Mesothelial cell of epicardium (in vitro differentiated cells): ENCODE measurements at regions not wholly inside any gene's neighbourhood (a gene's known extent, or its start where the extent isn't known, plus 50 kb on each side); places are given as distances from the start of the nearest gene placed in this dataset.

ENCODE experiments used
- DNase-seq, 2 experiments: peaks; one replicate each; pipeline ENCODE4 v3.0.0; 2021; ENCODE audit warnings: low spot score in 2 of 2; ENCODE audit not compliant: unreplicated experiment in 2 of 2
- H3K27ac Mint-ChIP-seq: 2 replicates; pipeline ENCODE4 v1.8.0; 2021; ENCODE audit warnings: mixed read lengths
- H3K27me3 Mint-ChIP-seq: 2 replicates; pipeline ENCODE4 v1.8.0; 2021; ENCODE audit warnings: low read depth, mixed read lengths
- H3K36me3 Mint-ChIP-seq: 2 replicates; pipeline ENCODE4 v1.8.0; 2021; ENCODE audit warnings: mixed read lengths
- H3K4me1 Mint-ChIP-seq: 2 replicates; pipeline ENCODE4 v1.8.0; 2021; ENCODE audit warnings: mixed read lengths
- H3K4me3 Mint-ChIP-seq: 2 replicates; pipeline ENCODE4 v1.8.0; 2021; ENCODE audit warnings: mild to moderate bottlenecking, moderate library complexity, mixed read lengths
- H3K9me3 Mint-ChIP-seq: 2 replicates; pipeline ENCODE4 v1.8.0; 2021; ENCODE audit warnings: mixed read lengths
- TF ChIP-seq, protein P1 (sequence below): fragments of 200-600 bp; sonication (generic); IDR thresholded peaks from one replicate; pipeline ENCODE4 v1.5.0; 2021; ENCODE audit warnings: antibody characterized with exemption; ENCODE audit not compliant: unreplicated experiment

DNA sequence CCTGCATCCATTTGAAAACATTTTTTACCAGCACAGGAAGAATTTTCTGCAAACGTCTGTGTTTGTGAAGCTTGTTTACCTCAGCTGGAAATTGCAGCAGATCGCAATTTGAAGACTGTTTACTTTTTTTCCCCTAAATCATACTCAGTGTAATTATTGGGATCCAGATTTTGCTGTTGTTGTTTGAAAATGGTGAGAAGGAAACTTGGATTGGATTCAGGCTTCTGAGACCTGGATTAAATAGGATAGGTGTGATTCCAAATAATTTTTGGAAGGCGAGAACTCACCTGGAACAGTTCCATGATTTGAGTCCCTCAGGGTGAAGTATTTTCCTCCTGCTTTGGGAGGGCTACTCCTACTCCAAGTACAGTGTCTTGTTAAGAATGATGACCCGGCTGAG lies 279.8 kb downstream of the STIM2 start:
- Mint-ChIP-seq H3K27ac (no peak overlapping the region), H3K36me3 (no peaks in the 10 kb centered on the region), H3K27me3 (no peaks in the 10 kb centered on the region)

DNA sequence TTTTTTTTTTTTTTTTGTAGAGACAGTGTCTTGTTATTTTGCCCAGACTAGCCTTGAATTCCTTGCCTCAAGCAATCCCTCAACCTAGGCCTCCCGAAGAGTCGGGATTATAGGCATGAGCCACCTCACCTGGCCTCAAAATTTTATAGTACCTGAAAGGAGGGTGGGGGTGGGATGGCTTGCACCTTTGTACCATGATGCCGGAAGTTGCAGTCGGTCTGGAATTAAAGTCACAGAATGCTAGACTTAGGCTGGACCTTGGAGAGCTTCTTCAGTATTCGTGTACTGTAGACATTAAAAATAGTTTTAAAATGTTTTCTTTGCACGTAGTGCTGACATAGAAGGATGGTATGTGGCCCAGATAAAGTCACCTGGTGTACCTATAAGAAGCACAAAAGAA lies 280.9 kb downstream of the STIM2 start:
- Mint-ChIP-seq H3K36me3 (no peaks in the 10 kb centered on the region), H3K4me3 (no peak overlapping the region), H3K4me1 (no peaks in the 10 kb centered on the region), H3K9me3 (peaks cover 18% of the 10 kb centered on the region), H3K27me3 (no peaks in the 10 kb centered on the region), H3K27ac (no peak overlapping the region)
- TF ChIP-seq, protein P1, sequence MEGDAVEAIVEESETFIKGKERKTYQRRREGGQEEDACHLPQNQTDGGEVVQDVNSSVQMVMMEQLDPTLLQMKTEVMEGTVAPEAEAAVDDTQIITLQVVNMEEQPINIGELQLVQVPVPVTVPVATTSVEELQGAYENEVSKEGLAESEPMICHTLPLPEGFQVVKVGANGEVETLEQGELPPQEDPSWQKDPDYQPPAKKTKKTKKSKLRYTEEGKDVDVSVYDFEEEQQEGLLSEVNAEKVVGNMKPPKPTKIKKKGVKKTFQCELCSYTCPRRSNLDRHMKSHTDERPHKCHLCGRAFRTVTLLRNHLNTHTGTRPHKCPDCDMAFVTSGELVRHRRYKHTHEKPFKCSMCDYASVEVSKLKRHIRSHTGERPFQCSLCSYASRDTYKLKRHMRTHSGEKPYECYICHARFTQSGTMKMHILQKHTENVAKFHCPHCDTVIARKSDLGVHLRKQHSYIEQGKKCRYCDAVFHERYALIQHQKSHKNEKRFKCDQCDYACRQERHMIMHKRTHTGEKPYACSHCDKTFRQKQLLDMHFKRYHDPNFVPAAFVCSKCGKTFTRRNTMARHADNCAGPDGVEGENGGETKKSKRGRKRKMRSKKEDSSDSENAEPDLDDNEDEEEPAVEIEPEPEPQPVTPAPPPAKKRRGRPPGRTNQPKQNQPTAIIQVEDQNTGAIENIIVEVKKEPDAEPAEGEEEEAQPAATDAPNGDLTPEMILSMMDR = no peak
- no peak for DNase-seq

More for the DNA sequence above, 279.8 kb downstream of the STIM2 start:
- Mint-ChIP-seq H3K4me3 (no peak overlapping the region), H3K4me1 (no peaks in the 10 kb centered on the region), H3K9me3 (peaks cover 28% of the 10 kb centered on the region)
- TF ChIP-seq, protein P1 = no peak
- DNase-seq = no peak

DNA sequence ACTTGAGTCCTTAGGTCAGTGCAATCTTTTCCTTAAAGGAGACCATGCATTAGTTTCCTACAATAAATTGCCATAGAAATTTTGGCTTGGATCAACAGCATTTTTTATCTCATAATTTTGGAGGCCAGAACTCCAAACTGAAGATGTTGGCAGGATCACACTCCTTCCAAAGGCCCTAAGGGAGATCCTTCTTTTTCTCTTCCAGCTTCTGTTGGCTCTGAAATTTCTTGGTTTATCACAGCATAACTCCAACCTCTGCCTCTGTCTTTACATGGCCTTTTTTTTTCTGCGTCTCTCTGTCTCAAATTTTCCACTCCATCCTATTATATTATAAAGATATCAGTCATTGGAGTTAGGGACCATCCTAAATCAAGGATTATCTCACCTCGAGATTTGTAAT lies 282.2 kb downstream of the STIM2 start:
- Mint-ChIP-seq H3K27ac (no peak overlapping the region), H3K4me1 (no peaks in the 10 kb centered on the region), H3K4me3 (no peak overlapping the region), H3K27me3 (no peaks in the 10 kb centered on the region), H3K9me3 (peaks cover 20% of the 10 kb centered on the region), H3K36me3 (no peaks in the 10 kb centered on the region)
- TF ChIP-seq, protein P1 = no peak
- DNase-seq = no peak

DNA sequence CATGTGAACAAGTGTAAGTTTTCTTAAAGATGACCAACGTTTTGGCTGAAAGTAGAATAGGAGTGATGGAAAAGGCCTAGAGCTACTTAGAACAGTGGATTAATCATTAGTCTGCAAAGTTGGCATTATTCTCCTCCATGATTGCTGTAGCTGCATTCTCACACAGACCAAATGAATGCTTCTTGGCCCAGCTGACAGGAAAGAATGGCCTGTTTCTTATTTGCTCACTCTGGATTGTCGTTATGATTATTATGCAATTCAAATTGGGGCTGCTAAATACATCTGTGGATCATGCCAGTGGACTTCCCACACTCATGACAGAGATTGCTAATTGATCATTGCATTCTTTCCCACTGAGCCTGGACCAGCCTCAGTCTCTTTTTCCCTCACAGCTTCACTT lies 285.0 kb downstream of the STIM2 start:
- no peaks in the 10 kb centered on the region for H3K4me1 Mint-ChIP-seq
- no peaks in the 10 kb centered on the region for H3K36me3 Mint-ChIP-seq
- TF ChIP-seq, protein P1 = no peak
- no peaks in the 10 kb centered on the region for H3K27me3 Mint-ChIP-seq
- no peak overlapping the region for H3K4me3 Mint-ChIP-seq
- peaks cover 7% of the 10 kb centered on the region for H3K9me3 Mint-ChIP-seq
- H3K27ac Mint-ChIP-seq = no peak overlapping the region
- DNase-seq = no peak

DNA sequence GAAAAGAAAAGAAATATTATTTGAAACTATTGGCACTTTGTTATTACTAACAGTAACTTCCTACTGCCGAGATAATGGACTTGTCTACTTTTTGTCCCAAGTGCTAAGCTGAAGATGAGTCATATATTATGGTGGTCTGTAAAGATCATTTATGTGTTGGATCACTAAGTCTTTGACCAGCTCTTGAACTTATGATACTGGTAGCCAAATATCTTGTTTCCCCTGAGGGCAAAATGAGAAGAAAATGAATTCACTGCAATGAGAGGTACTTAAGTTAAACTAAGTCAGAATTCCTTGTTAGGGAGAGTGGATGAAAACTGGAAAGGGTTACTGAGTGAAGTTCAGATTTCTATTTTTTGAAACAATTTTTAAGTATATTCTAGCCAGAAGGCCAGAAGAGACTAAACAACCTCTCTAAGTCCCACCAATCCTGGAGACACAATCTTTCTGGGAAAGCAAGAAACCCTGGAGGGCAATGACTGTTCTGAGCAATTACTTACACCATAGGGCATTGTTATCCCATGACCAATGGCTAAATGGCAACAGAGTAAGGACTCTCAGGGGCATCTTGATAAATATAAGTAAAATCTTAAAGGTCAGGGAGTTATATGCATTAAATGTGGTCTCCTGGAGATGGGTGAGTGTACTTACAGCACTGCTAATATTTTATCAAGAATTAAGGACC lies 287.7 kb downstream of the STIM2 start:
- Mint-ChIP-seq H3K36me3 (no peaks in the 10 kb centered on the region), H3K27ac (no peak overlapping the region), H3K4me1 (no peaks in the 10 kb centered on the region), H3K4me3 (no peak overlapping the region), H3K27me3 (no peaks in the 10 kb centered on the region), H3K9me3 (peaks cover 11% of the 10 kb centered on the region)
- TF ChIP-seq, protein P1 = no peak
- DNase-seq = no peak
